HepG2 (cell line): ENCODE measurements at regions not wholly inside any gene's neighbourhood (a gene's known extent, or its start where the extent isn't known, plus 50 kb on each side); places are given as distances from the start of the nearest gene placed in this dataset.

Experiments used
- ATAC-seq: fragments of 200-7000 bp; cut with Tn5 transposase; 3 replicates; pipeline ENCODE4 v1.9.1; 2020; ENCODE audit warnings: mild to moderate bottlenecking, moderate library complexity
- BruUV-seq: library from RNA; stranded (reverse); fragments of 400-500 nt; replicated peaks from 2 replicates; lab custom pipeline; 2021; lab: Mats Ljungman, UMichigan
- CTCF ChIA-PET: fragments of 300-600 bp; formaldehyde crosslinking; extraction: SDS; loops from one replicate; lab custom pipeline; 2021; ENCODE audit warnings: low total read pairs, inconsistent platforms, low intra/inter-chr PET ratio; lab: Yijun Ruan, JAX
- POLR2A ChIA-PET: fragments of 350-600 bp; sonication (Branson Sonifier 250); formaldehyde crosslinking; loops from one replicate; lab custom pipeline; 2020; ENCODE audit warnings: antibody characterized with exemption, inconsistent platforms; lab: Yijun Ruan, JAX
- DNase-seq: peaks from one replicate; pipeline ENCODE4 v3.0.0-alpha.2; 2015; ENCODE audit warnings: low spot score
- FAIRE-seq: peaks from 3 replicates; lab custom pipeline; 2011; peaks lifted over from hg19 to GRCh38; lab: Jason Lieb, UNC
- H2AFZ ChIP-seq: one replicate; pipeline ENCODE4 v1.6.1; 2011; ENCODE audit warnings: low read length, inconsistent platforms
- H3K27ac ChIP-seq: fragments of 300-600 bp; 3 replicates; pipeline ENCODE4 v1.8.0; 2011; ENCODE audit warnings: mixed run types, mild to moderate bottlenecking, mixed read lengths, low read length, inconsistent platforms; ENCODE audit not compliant: insufficient read depth; ENCODE audit errors: extremely low read length
- H3K27me3 ChIP-seq, 2 experiments: fragments of 200-600 bp in 1 of 2; 2 replicates in 1 of 2; 3 replicates in 1 of 2; pipeline versions ENCODE4 v1.6.0 to v1.8.0; 2011; ENCODE audit warnings: low read length in 2 of 2, mild to moderate bottlenecking in 2 of 2, moderate library complexity in 2 of 2, inconsistent platforms in 1 of 2; ENCODE audit not compliant: insufficient read depth in 2 of 2, control insufficient read depth in 1 of 2
- H3K36me3 ChIP-seq, 2 experiments: fragments of 200-600 bp in 1 of 2; replicated peaks in 1 of 2; 2 replicates in 1 of 2; 3 replicates in 1 of 2; pipeline versions ENCODE4 v1.5.1 to v1.8.0; 2011; ENCODE audit warnings: low read length in 2 of 2, inconsistent platforms in 1 of 2; ENCODE audit not compliant: insufficient read depth in 2 of 2, control insufficient read depth in 1 of 2
- H3K4me1 ChIP-seq: 2 replicates; pipeline ENCODE4 v1.5.1; 2012; ENCODE audit warnings: low read length, inconsistent platforms; ENCODE audit not compliant: insufficient read depth
- H3K4me2 ChIP-seq: 2 replicates; pipeline ENCODE4 v1.6.0; 2011; ENCODE audit warnings: low read depth, low read length, inconsistent platforms
- H3K4me3 ChIP-seq, 3 experiments: fragments of 200-600 bp in 1 of 3; sonication (generic), shearing (Covaris generic) in 1 of 3; replicated peaks in 1 of 3; 2 replicates each; pipeline ENCODE4 v1.5.1; 2011 to 2016; ENCODE audit warnings: low read length in 3 of 3, inconsistent platforms in 2 of 3, low read depth in 2 of 3, mild to moderate bottlenecking in 2 of 3, control low read depth in 1 of 3, mixed read lengths in 1 of 3; ENCODE audit not compliant: insufficient read depth in 1 of 3
- H3K79me2 ChIP-seq: one replicate; pipeline ENCODE4 v1.6.1; 2011; ENCODE audit warnings: low read length, inconsistent platforms; ENCODE audit not compliant: insufficient read depth
- H3K9ac ChIP-seq: 2 replicates; pipeline ENCODE4 v1.6.0; 2011; ENCODE audit warnings: mild to moderate bottlenecking, low read depth, low read length, inconsistent platforms; ENCODE audit not compliant: insufficient read depth
- H3K9me3 ChIP-seq: 2 replicates; pipeline ENCODE4 v1.5.1; 2012; ENCODE audit warnings: mild to moderate bottlenecking, low read length
- H4K20me1 ChIP-seq: 2 replicates; pipeline ENCODE4 v1.6.0; 2011; ENCODE audit warnings: inconsistent platforms, mild to moderate bottlenecking, low read length, moderate library complexity; ENCODE audit not compliant: insufficient read depth
- EHMT2 ChIP-seq: fragments of 200-600 bp; sonication (generic); IDR thresholded peaks from 2 replicates; pipeline ENCODE4 v1.7.0; 2017; ENCODE audit warnings: antibody characterized with exemption, low read depth, low read length, borderline replicate concordance
- MAFK ChIP-seq, 2 experiments: IDR thresholded peaks in 1 of 2; conservative IDR thresholded peaks in 1 of 2; 2 replicates each; pipeline ENCODE4 v1.6.1; 2011; ENCODE audit warnings: improper control_type of control experiment in 2 of 2, low read length in 2 of 2
- MIER2 ChIP-seq: IDR thresholded peaks from 2 replicates; pipeline ENCODE4 v1.6.1; 2016; ENCODE audit warnings: missing biosample characterization, missing genetic modification reagents
- ZNF879 ChIP-seq: sonication (generic); formaldehyde crosslinking; IDR thresholded peaks from 2 replicates; pipeline ENCODE4 v1.8.1; 2023; ENCODE audit warnings: missing genetic modification reagents
- WGBS: methylation state at CpG from one replicate; pipeline ENCODE4 v1.1.6; 2017; ENCODE audit warnings: low lambda C conversion rate; 5-methylcytosine and 5-hydroxymethylcytosine counted together
- in situ Hi-C: cut with HindIII; loops from 2 replicates; pipeline ENCODE4 v1.10.0; 2017; ENCODE audit warnings: low pct_unique_long_range_greater_than_20kb; ENCODE audit not compliant: extremely low pct_ligation_motif_present
- intact Hi-C: fragments of 100-400 bp; cut with micrococcal nuclease; formaldehyde crosslinking; loops from one replicate; pipeline ENCODE4 v1.10.0; 2022; ENCODE audit not compliant: unreplicated experiment
- TF ChIP-seq, protein P1 (sequence below): sonication (generic); formaldehyde crosslinking; conservative IDR thresholded peaks from 2 replicates; pipeline ENCODE4 v1.4.0; 2020; ENCODE audit warnings: mild to moderate bottlenecking, missing genetic modification reagents, moderate library complexity
- TF ChIP-seq, protein P2 (sequence below), 2 experiments: IDR thresholded peaks; 2 replicates each; pipeline ENCODE4 v1.6.1; 2011 to 2012; ENCODE audit warnings: low read length in 2 of 2, borderline replicate concordance in 1 of 2, low read depth in 1 of 2, mild to moderate bottlenecking in 1 of 2, moderate library complexity in 1 of 2

GRCh38 chr3:117314441-117315150 is 605.0 kb downstream of the TUSC7 start (continued):
- TF ChIP-seq, protein P1, sequence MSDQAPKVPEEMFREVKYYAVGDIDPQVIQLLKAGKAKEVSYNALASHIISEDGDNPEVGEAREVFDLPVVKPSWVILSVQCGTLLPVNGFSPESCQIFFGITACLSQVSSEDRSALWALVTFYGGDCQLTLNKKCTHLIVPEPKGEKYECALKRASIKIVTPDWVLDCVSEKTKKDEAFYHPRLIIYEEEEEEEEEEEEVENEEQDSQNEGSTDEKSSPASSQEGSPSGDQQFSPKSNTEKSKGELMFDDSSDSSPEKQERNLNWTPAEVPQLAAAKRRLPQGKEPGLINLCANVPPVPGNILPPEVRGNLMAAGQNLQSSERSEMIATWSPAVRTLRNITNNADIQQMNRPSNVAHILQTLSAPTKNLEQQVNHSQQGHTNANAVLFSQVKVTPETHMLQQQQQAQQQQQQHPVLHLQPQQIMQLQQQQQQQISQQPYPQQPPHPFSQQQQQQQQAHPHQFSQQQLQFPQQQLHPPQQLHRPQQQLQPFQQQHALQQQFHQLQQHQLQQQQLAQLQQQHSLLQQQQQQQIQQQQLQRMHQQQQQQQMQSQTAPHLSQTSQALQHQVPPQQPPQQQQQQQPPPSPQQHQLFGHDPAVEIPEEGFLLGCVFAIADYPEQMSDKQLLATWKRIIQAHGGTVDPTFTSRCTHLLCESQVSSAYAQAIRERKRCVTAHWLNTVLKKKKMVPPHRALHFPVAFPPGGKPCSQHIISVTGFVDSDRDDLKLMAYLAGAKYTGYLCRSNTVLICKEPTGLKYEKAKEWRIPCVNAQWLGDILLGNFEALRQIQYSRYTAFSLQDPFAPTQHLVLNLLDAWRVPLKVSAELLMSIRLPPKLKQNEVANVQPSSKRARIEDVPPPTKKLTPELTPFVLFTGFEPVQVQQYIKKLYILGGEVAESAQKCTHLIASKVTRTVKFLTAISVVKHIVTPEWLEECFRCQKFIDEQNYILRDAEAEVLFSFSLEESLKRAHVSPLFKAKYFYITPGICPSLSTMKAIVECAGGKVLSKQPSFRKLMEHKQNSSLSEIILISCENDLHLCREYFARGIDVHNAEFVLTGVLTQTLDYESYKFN: no peak
- TF ChIP-seq, all 625 proteins: peak for 0

DNA sequence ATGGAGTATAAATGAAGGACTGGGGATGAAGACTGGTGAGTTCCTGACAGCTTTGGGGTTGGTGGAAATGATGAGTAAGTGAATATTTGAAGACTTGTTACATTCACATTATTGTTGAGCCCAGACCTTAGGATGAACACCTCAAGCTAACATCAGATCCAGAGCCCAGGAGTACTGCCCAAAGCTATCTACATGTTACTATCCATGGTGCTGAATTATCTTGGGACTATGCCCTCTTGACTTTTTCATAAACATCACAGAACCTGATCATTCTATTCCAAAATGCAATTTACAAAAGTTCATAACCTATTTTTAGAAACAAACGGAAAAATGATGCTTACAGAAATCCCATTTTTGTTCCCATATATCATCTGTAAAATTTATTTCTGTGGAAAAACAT is 613.3 kb downstream of the TUSC7 start:
- DNase-seq (no peak), ATAC-seq (no peak), FAIRE-seq (no peak)
- WGBS: 0% methylated on average over 1 of the region's 1 CpG
- no peaks in the 10 kb centered on the region for H3K79me2 ChIP-seq
- H3K4me2 ChIP-seq: no peak overlapping the region
- no peak overlapping the region for H3K27ac ChIP-seq
- BruUV-seq: no TSS peak
- peaks cover 9% of the 10 kb centered on the region for H3K9me3 ChIP-seq
- no peaks in the 10 kb centered on the region for H3K4me1 ChIP-seq
- no peaks in the 10 kb centered on the region for H4K20me1 ChIP-seq
- TF ChIP-seq MIER2 (CRISPR knock-in tag) (peak; percentile 92), EHMT2 (peak; percentile 53; the same call in 1 of the 2 replicates), ZNF879 (CRISPR knock-in tag) (no peak), MAFK (conservative IDR thresholded peaks at IDR 0.05 in 1 of 2, IDR thresholded peaks at IDR 0.05 in 1 of 2; ENCODE audit: low read length in 2 of 2) (peak; percentile 16 to 35; a peak in 3 of 4 replicates)
- TF ChIP-seq, protein P2, sequence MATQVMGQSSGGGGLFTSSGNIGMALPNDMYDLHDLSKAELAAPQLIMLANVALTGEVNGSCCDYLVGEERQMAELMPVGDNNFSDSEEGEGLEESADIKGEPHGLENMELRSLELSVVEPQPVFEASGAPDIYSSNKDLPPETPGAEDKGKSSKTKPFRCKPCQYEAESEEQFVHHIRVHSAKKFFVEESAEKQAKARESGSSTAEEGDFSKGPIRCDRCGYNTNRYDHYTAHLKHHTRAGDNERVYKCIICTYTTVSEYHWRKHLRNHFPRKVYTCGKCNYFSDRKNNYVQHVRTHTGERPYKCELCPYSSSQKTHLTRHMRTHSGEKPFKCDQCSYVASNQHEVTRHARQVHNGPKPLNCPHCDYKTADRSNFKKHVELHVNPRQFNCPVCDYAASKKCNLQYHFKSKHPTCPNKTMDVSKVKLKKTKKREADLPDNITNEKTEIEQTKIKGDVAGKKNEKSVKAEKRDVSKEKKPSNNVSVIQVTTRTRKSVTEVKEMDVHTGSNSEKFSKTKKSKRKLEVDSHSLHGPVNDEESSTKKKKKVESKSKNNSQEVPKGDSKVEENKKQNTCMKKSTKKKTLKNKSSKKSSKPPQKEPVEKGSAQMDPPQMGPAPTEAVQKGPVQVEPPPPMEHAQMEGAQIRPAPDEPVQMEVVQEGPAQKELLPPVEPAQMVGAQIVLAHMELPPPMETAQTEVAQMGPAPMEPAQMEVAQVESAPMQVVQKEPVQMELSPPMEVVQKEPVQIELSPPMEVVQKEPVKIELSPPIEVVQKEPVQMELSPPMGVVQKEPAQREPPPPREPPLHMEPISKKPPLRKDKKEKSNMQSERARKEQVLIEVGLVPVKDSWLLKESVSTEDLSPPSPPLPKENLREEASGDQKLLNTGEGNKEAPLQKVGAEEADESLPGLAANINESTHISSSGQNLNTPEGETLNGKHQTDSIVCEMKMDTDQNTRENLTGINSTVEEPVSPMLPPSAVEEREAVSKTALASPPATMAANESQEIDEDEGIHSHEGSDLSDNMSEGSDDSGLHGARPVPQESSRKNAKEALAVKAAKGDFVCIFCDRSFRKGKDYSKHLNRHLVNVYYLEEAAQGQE (IDR thresholded peaks at IDR 0.05; ENCODE audit: borderline replicate concordance in 1 of 2, low read depth in 1 of 2, low read length in 2 of 2): peak; percentile 46 to 92
- TF ChIP-seq, all 625 proteins: peak for 4
- no peak overlapping the region for H3K9ac ChIP-seq
- in situ Hi-C loops (no loop called here), intact Hi-C loops (no loop called here)
- ChIA-PET POLR2A (no interaction called here), CTCF (no interaction called here)
- no peak overlapping the region for H2AFZ ChIP-seq
- no peaks in the 10 kb centered on the region for H3K36me3 ChIP-seq
- H3K27me3 ChIP-seq: no peaks in the 10 kb centered on the region
- no peak overlapping the region for H3K4me3 ChIP-seq
